Right atrium auricular region (tissue), 2 donors: ENCODE measurements at regions not wholly inside any gene's neighbourhood (a gene's known extent, or its start where the extent isn't known, plus 50 kb on each side); places are given as distances from the start of the nearest gene placed in this dataset.

Source experiments
- DNase-seq: peaks from one replicate; pipeline ENCODE4 v3.0.0-alpha.2; 2019; ENCODE audit warnings: low spot score
- H3K27ac ChIP-seq, 2 donors: fragments of 200-600 bp; sonication (generic); 1 replicate in 1 of 2; 2 replicates in 1 of 2; pipeline ENCODE4 v1.5.1; 2016 to 2019
- H3K27me3 ChIP-seq, 2 donors: fragments of 200-600 bp; sonication (generic); one replicate each; pipeline versions ENCODE4 v1.5.1 to v1.6.0; 2017 to 2019
- H3K36me3 ChIP-seq: fragments of 200-600 bp; sonication (generic); one replicate; pipeline ENCODE4 v1.5.1; 2016
- H3K4me1 ChIP-seq, 2 donors: fragments of 200-600 bp; sonication (generic); one replicate each; pipeline versions ENCODE4 v1.5.1 to v1.6.0; 2017 to 2019
- H3K4me3 ChIP-seq, 2 donors: fragments of 200-600 bp; sonication (generic); 1 replicate in 1 of 2; 2 replicates in 1 of 2; pipeline ENCODE4 v1.5.1; 2017 to 2019; ENCODE audit warnings: mild to moderate bottlenecking in 1 of 2, moderate library complexity in 1 of 2
- H3K9me3 ChIP-seq, 2 donors: fragments of 200-600 bp; sonication (generic); one replicate each; pipeline ENCODE4 v1.5.1; 2019
- TF ChIP-seq, protein P1 (sequence below), 2 donors: fragments of 200-600 bp; sonication (generic); IDR thresholded peaks; one replicate each; pipeline ENCODE4 v1.5.1; 2019; ENCODE audit warnings: antibody characterized with exemption in 2 of 2

DNA sequence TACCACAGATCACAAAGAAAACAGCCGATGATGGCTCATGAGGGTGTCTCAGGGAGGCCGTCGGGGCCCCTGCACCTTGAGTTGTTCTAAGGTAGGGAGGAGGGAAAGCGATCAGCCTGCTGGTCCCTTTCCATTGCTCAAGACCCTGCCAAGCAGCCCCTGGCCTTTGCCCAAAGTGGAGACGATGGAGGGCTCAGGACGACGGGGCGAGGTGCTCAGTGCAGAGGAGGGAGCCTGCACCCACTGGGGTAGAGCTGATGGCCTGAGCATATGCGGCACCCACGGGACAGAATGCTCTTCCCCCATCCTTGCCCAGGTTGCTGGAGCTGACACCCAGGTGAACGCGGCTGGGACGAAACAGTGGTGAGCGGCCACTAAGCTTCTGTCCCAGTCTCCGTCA lies 58.3 kb upstream of the FAM20C start:
- H3K4me3 ChIP-seq: no peak overlapping the region
- H3K9me3 ChIP-seq: no peaks in the 10 kb centered on the region
- H3K4me1 ChIP-seq: peaks cover 0 to 21% of the 10 kb centered on the region in 2 donors
- H3K27ac ChIP-seq: no peak overlapping the region
- DNase-seq: no peak
- no peaks in the 10 kb centered on the region for H3K27me3 ChIP-seq
- H3K36me3 ChIP-seq: no peaks in the 10 kb centered on the region
- TF ChIP-seq, protein P1, sequence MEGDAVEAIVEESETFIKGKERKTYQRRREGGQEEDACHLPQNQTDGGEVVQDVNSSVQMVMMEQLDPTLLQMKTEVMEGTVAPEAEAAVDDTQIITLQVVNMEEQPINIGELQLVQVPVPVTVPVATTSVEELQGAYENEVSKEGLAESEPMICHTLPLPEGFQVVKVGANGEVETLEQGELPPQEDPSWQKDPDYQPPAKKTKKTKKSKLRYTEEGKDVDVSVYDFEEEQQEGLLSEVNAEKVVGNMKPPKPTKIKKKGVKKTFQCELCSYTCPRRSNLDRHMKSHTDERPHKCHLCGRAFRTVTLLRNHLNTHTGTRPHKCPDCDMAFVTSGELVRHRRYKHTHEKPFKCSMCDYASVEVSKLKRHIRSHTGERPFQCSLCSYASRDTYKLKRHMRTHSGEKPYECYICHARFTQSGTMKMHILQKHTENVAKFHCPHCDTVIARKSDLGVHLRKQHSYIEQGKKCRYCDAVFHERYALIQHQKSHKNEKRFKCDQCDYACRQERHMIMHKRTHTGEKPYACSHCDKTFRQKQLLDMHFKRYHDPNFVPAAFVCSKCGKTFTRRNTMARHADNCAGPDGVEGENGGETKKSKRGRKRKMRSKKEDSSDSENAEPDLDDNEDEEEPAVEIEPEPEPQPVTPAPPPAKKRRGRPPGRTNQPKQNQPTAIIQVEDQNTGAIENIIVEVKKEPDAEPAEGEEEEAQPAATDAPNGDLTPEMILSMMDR (IDR thresholded peaks at IDR 0.05): no peak

DNA sequence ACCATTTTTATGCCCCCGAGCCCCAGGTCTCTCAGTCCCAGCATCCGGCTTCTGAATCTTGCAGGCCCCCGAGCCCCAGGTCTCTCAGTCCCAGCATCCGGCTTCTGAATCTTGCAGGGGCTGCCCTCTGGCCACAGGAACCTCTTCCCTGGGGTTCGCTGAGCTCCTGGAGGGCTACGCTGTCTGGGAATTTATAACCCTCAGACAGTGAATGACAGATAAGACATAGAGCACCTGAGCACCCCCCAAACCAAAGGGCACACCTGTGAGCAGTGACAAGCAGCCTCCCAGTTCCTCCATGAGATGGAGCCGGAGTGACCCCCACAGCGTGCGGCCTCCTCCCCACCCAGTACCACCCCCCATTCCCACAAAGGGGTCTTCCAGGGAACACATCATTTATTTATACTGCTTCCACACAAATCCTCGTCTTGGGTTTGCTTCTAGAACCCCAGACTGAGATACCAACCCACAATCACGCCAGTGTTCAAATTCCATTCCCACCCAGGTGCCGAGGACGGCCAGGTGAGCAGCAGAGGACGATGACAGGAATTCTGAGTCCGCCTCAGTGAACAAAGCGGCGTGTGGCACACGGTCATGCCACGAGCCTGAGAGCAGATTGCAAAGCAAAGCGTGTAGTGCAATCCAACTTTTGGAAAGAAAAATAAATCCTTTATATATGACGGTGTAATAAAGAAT lies 57.7 kb upstream of the FAM20C start:
- H3K27ac ChIP-seq: no peak overlapping the region
- no peaks in the 10 kb centered on the region for H3K27me3 ChIP-seq
- no peak for DNase-seq
- TF ChIP-seq, protein P1 (IDR thresholded peaks at IDR 0.05): no peak
- H3K9me3 ChIP-seq: no peaks in the 10 kb centered on the region
- H3K36me3 ChIP-seq: no peaks in the 10 kb centered on the region
- H3K4me3 ChIP-seq: no peak overlapping the region
- peaks cover 0 to 17% of the 10 kb centered on the region in 2 donors for H3K4me1 ChIP-seq

DNA sequence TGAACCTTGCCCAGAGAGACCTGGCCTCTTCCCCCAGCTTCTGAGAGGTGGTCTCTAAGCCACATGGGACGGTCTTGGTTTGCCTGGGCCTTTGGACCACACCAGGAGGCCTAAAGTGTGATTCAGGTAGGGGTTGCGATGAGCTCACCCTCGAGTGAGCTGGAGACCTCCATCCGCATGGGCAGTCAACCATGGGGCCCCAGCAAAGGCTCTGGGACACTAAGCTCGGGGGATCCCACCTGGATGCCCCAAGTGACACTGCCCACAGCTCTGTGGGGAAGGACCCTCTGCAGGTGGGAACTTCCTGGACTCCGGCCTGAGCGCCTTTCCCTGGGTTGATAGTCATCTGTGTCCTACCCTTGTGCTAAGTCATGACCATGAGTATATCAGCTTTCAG lies 57.1 kb upstream of the FAM20C start:
- Histone ChIP-seq H3K4me3 (no peak overlapping the region), H3K4me1 (peaks cover 0 to 14% of the 10 kb centered on the region in 2 donors)
- TF ChIP-seq, protein P1 (IDR thresholded peaks at IDR 0.05): no peak

DNA sequence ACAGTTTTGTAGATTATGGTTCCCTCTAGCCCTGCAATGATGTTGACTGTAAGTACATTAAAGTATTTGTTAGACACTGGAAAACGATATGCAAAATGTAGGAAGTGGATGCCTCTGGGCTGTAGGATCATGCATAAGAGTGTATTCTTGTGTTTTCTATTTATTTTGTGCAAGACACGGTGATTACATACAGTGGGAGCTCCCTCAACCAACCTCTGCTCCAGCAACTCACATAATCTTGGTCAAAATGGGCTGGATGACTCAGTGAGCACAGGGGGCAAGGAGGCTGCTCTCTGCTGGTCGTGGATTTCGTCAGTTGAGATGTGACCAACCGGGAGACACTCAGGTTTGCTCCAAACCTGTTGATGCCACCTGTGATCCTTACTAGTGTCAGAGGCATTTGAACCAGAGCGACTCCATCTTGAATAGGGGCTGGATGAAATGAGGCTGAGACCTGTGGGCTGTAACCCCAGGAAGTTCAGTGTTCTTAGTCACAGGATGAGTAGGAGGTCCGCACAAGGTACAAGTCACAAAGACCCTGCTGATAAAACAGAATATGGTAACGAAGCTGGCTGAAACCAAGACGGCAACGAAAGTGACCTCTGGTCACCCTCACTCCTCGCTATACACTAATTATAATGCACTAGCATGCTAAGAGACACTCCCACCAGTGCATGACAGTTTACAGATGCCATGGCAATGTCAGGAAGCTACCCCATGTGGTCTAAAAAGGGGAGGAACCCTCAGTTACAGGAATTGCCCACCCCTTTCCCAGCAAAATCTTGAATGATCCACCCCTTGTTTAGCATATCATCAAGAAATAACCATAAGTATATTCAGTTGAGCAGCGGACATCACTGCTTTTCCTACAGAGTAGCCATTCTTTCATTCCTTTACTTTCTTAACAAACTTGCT lies 56.4 kb upstream of the FAM20C start:
- TF ChIP-seq, protein P1 (IDR thresholded peaks at IDR 0.05): no peak
- DNase-seq: no peak
- no peak overlapping the region for H3K4me3 ChIP-seq

More for the DNA sequence above, 57.1 kb upstream of the FAM20C start:
- Histone ChIP-seq H3K27me3 (no peaks in the 10 kb centered on the region), H3K9me3 (no peaks in the 10 kb centered on the region), H3K36me3 (no peaks in the 10 kb centered on the region), H3K27ac (no peak overlapping the region)
- DNase-seq: no peak

DNA sequence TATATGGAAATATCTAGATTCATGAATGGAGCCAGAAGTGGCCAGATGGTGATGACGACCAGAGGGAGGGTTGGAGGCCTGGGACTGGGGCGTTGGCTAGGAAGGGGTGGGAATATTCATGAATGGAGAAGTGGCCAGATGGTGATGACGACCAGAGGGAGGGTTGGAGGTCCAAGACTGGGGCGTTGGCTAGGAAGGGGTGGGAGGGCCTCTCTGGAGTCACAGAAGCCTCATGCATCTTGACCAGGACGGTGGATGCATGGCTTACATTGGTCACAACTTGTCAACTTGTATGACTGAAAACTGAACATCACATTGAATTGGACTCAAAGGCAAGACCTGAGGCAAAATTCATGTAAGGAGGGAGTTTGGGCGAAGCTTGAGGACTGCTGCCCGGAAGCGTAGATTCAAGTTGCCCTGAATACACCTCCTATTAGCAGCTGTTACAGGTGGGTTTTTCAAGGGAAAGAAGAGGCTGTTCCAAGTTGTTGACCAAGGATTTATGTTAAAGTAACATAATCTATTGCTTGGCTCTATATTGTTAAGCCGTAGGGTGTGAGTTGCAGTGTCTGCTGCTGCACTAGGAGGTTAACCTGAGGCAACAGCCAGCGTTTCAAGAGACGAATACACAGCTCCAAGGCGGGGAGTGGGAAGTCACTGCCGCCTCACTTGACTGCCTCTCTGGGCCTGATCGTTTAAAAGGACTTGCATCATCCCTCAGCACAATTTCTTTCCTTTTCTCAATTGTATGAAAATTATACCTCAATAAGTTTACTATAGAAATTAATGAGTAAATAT lies 55.1 kb upstream of the FAM20C start:
- no peak for DNase-seq
- H3K27me3 ChIP-seq: no peaks in the 10 kb centered on the region
- no peak overlapping the region for H3K27ac ChIP-seq
- peaks cover 0 to 6% of the 10 kb centered on the region in 2 donors for H3K4me1 ChIP-seq
- H3K9me3 ChIP-seq: no peaks in the 10 kb centered on the region
- H3K36me3 ChIP-seq: no peaks in the 10 kb centered on the region
- H3K4me3 ChIP-seq: no peak overlapping the region
- TF ChIP-seq, protein P1 (IDR thresholded peaks at IDR 0.05): no peak

More for the DNA sequence above, 56.4 kb upstream of the FAM20C start:
- Histone ChIP-seq H3K27me3 (no peaks in the 10 kb centered on the region), H3K36me3 (no peaks in the 10 kb centered on the region), H3K27ac (no peak overlapping the region), H3K9me3 (no peaks in the 10 kb centered on the region), H3K4me1 (peaks cover 0 to 9% of the 10 kb centered on the region in 2 donors)
